Panc1 (cell line): ENCODE measurements at regions not wholly inside any gene's neighbourhood (a gene's known extent, or its start where the extent isn't known, plus 50 kb on each side); places are given as distances from the start of the nearest gene placed in this dataset.

Experiments
- POLR2AphosphoS5 ChIP-seq: IDR thresholded peaks from 2 replicates; pipeline ENCODE4 v1.6.1; 2012; ENCODE audit warnings: mild to moderate bottlenecking, low read depth, low read length, moderate library complexity
- TF ChIP-seq, protein P1 (sequence below): fragments of 450-650 bp; IDR thresholded peaks from 2 replicates; pipeline ENCODE4 v1.5.1; 2017; ENCODE audit warnings: mild to moderate bottlenecking
- TF ChIP-seq, protein P2 (sequence below), 2 experiments: IDR thresholded peaks; 2 replicates each; pipeline ENCODE4 v1.6.1; 2011 to 2012; ENCODE audit warnings: low read depth in 2 of 2, control low read depth in 1 of 2, low read length in 1 of 2, mild to moderate bottlenecking in 1 of 2, moderate library complexity in 1 of 2; ENCODE audit not compliant: insufficient read depth in 1 of 2

DNA sequence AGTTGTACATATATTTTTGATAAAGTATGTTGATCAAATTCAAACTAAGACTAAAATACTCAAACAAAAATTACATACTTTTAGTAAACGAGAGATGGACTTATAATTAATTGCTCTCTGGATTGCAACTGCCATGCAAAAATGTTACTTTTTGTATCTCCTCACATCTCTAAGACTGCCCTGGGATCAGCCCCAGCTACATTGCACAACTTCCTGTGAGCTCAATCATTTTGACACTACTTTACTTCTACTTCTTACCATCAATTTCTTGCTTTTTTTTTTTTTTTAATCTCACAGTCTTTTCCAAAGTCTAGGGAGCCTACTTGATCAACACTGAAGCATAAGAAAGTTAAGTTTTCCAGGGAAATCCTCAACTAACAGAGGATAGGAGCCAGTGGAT is 506.0 kb upstream of the CDH10 start:
- TF ChIP-seq, protein P1, sequence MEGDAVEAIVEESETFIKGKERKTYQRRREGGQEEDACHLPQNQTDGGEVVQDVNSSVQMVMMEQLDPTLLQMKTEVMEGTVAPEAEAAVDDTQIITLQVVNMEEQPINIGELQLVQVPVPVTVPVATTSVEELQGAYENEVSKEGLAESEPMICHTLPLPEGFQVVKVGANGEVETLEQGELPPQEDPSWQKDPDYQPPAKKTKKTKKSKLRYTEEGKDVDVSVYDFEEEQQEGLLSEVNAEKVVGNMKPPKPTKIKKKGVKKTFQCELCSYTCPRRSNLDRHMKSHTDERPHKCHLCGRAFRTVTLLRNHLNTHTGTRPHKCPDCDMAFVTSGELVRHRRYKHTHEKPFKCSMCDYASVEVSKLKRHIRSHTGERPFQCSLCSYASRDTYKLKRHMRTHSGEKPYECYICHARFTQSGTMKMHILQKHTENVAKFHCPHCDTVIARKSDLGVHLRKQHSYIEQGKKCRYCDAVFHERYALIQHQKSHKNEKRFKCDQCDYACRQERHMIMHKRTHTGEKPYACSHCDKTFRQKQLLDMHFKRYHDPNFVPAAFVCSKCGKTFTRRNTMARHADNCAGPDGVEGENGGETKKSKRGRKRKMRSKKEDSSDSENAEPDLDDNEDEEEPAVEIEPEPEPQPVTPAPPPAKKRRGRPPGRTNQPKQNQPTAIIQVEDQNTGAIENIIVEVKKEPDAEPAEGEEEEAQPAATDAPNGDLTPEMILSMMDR, result no peak
- no peak for TF ChIP-seq POLR2AphosphoS5
- TF ChIP-seq, protein P2, sequence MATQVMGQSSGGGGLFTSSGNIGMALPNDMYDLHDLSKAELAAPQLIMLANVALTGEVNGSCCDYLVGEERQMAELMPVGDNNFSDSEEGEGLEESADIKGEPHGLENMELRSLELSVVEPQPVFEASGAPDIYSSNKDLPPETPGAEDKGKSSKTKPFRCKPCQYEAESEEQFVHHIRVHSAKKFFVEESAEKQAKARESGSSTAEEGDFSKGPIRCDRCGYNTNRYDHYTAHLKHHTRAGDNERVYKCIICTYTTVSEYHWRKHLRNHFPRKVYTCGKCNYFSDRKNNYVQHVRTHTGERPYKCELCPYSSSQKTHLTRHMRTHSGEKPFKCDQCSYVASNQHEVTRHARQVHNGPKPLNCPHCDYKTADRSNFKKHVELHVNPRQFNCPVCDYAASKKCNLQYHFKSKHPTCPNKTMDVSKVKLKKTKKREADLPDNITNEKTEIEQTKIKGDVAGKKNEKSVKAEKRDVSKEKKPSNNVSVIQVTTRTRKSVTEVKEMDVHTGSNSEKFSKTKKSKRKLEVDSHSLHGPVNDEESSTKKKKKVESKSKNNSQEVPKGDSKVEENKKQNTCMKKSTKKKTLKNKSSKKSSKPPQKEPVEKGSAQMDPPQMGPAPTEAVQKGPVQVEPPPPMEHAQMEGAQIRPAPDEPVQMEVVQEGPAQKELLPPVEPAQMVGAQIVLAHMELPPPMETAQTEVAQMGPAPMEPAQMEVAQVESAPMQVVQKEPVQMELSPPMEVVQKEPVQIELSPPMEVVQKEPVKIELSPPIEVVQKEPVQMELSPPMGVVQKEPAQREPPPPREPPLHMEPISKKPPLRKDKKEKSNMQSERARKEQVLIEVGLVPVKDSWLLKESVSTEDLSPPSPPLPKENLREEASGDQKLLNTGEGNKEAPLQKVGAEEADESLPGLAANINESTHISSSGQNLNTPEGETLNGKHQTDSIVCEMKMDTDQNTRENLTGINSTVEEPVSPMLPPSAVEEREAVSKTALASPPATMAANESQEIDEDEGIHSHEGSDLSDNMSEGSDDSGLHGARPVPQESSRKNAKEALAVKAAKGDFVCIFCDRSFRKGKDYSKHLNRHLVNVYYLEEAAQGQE (IDR thresholded peaks at IDR 0.05; ENCODE audit: insufficient read depth in 1 of 2, low read depth in 2 of 2, low read length in 1 of 2), result no peak
